Ammon's horn (tissue), 1 donor: ENCODE measurements at regions not wholly inside any gene's neighbourhood (a gene's known extent, or its start where the extent isn't known, plus 50 kb on each side); places are given as distances from the start of the nearest gene placed in this dataset.

ENCODE experiments used
- DNase-seq: peaks from one replicate; pipeline ENCODE4 v3.0.0-alpha.2; 2016; ENCODE audit warnings: low spot score

GRCh38 chr7:25777969-25778708 is 373.9 kb upstream of the NFE2L3 start:
- no peak for DNase-seq

GRCh38 chr7:25779002-25779546 is 372.9 kb upstream of the NFE2L3 start:
- no peak for DNase-seq

- DNase-seq: no peak
Measured at GRCh38 chr7:25780904-25781303, 371.1 kb upstream of the NFE2L3 start.

GRCh38 chr7:25781704-25782103 is 370.3 kb upstream of the NFE2L3 start:
- no peak for DNase-seq

GRCh38 chr7:25786936-25787335 is 365.1 kb upstream of the NFE2L3 start:
- DNase-seq: no peak

GRCh38 chr7:25787336-25787735 is 364.7 kb upstream of the NFE2L3 start:
- no peak for DNase-seq

- no peak for DNase-seq
Measured at GRCh38 chr7:25788371-25788770, 363.6 kb upstream of the NFE2L3 start.

- DNase-seq: no peak
Measured at GRCh38 chr7:25788961-25789620, 362.9 kb upstream of the NFE2L3 start.

- no peak for DNase-seq
Measured at GRCh38 chr7:25789701-25790640, 362.0 kb upstream of the NFE2L3 start.

GRCh38 chr7:25790963-25791362 is 361.0 kb upstream of the NFE2L3 start:
- no peak for DNase-seq

- no peak for DNase-seq
Measured at GRCh38 chr7:25792586-25792985, 359.4 kb upstream of the NFE2L3 start.

GRCh38 chr7:25795824-25796235 is 356.2 kb upstream of the NFE2L3 start:
- DNase-seq: no peak

- DNase-seq: no peak
Measured at GRCh38 chr7:25798344-25798743, 353.7 kb upstream of the NFE2L3 start.

GRCh38 chr7:25801214-25801613 is 350.8 kb upstream of the NFE2L3 start:
- DNase-seq: no peak

GRCh38 chr7:25802057-25802456 is 349.9 kb upstream of the NFE2L3 start:
- DNase-seq: no peak

- DNase-seq: no peak
Measured at GRCh38 chr7:25802473-25802872, 349.5 kb upstream of the NFE2L3 start.

- no peak for DNase-seq
Measured at GRCh38 chr7:25803117-25803887, 348.7 kb upstream of the NFE2L3 start.

GRCh38 chr7:25804154-25804553 is 347.8 kb upstream of the NFE2L3 start:
- no peak for DNase-seq

- DNase-seq: no peak
Measured at GRCh38 chr7:25805027-25805687, 346.8 kb upstream of the NFE2L3 start.

GRCh38 chr7:25807086-25807611 is 344.8 kb upstream of the NFE2L3 start:
- no peak for DNase-seq

GRCh38 chr7:25809441-25809840 is 342.6 kb upstream of the NFE2L3 start:
- DNase-seq: no peak
